ENCODE measurements at regions not wholly inside any gene's neighbourhood (a gene's known extent, or its start where the extent isn't known, plus 50 kb on each side); places are given as distances from the start of the nearest gene placed in this dataset.
A peak's percentile ranks its signal among the peaks of the same experiment; 100 is the strongest.
"Not testable (repeated sequence)": the region's sequence is repeated elsewhere in the genome, so short reads cannot be mapped to it uniquely, and the experiment has no call there.

DNA sequence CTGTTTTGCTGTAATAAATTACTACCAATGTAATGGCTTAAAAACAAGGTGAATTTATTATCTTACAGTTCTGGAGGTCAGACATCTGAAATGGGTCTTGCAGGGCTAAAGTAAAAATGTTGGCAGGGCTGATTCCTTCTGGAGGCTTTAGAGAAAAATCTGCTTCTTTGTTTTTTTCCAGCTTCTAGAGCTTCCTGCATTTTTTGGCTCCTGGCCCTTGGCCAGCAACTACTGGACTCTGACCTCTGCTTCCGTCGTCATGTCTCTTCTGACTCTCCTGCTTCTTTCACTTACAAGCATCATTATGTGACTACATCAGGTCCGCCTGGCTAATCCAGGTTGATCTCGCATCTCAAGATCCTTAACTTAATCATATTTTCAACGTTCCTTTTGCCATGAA lies 350.9 kb downstream of the S1PR1 start:
- H3K4me3 ChIP-seq: no peak overlapping the region
- H3K36me3 ChIP-seq: no peaks in the 10 kb centered on the region
- no peaks in the 10 kb centered on the region for H3K27me3 ChIP-seq
- peak; percentile 58 for DNase-seq (ENCODE audit: low spot score)
- H3K27ac ChIP-seq: no peak overlapping the region
- TF ChIP-seq CTCF (IDR thresholded peaks at IDR 0.05): no peak
- H3K9me3 ChIP-seq: no peaks in the 10 kb centered on the region
- H3K4me1 ChIP-seq: no peaks in the 10 kb centered on the region

DNA sequence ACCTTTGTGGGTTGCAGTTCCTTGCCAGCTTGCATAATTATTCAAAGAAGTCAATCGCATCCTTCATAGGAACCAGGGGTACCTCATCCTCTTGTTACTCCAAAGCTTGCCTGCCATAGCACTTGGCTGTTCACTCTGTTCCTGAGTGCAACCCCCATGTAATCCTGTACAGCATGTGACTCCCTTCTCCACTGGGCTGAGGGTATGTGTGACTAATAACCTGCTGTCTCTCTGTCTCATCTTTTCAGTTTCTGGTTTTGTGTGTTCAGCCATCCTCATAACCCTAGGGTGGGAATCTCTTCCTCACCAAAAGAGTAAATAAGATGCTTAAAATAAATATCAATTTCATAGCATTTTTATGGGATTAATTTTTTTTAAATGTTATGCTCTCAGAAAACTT lies 351.9 kb downstream of the S1PR1 start:
- Histone ChIP-seq H3K27me3 (no peaks in the 10 kb centered on the region), H3K27ac (no peak overlapping the region), H3K9me3 (no peaks in the 10 kb centered on the region), H3K4me3 (no peak overlapping the region), H3K36me3 (no peaks in the 10 kb centered on the region), H3K4me1 (no peaks in the 10 kb centered on the region)
- DNase-seq (ENCODE audit: low spot score): no peak
- no peak for TF ChIP-seq CTCF (IDR thresholded peaks at IDR 0.05)

DNA sequence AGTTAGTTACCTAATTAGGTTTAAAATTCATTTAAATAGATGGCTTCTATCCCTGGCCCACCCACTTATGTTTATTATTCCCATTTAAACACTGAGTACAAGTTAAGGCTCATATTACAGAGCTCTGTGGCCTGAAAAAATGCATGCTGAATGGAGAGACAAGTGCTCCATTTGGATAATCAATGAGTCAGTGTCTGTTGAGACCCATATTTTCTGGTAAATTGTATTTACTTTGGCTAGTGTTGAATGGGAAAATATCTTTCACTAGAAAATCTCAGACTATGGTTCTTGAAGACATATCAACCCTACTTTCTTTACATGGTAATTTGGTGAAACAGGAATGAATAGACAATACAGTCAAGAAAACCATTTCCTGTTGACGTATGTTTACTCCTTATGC lies 356.0 kb downstream of the S1PR1 start:
- no peak for DNase-seq (ENCODE audit: low spot score)
- no peak for TF ChIP-seq CTCF (IDR thresholded peaks at IDR 0.05)

DNA sequence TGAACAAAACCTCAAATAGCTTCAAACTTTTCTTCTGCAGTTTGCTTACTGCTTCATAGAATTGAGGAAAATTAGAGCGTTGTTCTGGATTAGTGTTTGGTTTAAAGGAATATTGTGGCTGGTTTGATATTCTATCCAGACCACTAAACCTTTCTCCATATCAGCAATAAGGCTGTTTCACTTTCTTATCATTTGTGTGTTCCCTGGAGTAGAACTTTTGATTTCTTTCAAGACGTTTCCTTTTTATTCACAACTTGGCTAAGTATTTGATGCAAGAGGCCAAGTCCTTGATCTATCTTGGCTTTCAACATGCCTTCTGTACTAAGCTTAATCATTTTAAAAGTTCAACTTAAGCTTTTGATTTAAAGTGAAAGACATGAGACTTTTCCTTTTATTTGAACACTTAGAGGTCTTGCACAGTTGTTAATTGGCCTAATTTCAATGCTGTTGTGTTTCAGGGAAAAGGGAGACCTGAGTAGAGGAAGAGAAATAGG lies 359.1 kb downstream of the S1PR1 start:
- H3K4me1 ChIP-seq: no peaks in the 10 kb centered on the region
- no peak overlapping the region for H3K4me3 ChIP-seq
- no peak for DNase-seq (ENCODE audit: low spot score)
- no peaks in the 10 kb centered on the region for H3K9me3 ChIP-seq
- no peak for TF ChIP-seq CTCF (IDR thresholded peaks at IDR 0.05)
- no peak overlapping the region for H3K27ac ChIP-seq
- H3K36me3 ChIP-seq: no peaks in the 10 kb centered on the region
- no peaks in the 10 kb centered on the region for H3K27me3 ChIP-seq

More for the DNA sequence above, 356.0 kb downstream of the S1PR1 start:
- Histone ChIP-seq H3K9me3 (no peaks in the 10 kb centered on the region), H3K4me3 (no peak overlapping the region), H3K4me1 (no peaks in the 10 kb centered on the region), H3K36me3 (no peaks in the 10 kb centered on the region), H3K27me3 (no peaks in the 10 kb centered on the region), H3K27ac (no peak overlapping the region)

- not testable (repeated sequence) for H3K36me3 ChIP-seq; H3K27me3 ChIP-seq; H3K4me1 ChIP-seq; DNase-seq (ENCODE audit: low spot score); H3K4me3 ChIP-seq; H3K27ac ChIP-seq; H3K9me3 ChIP-seq
Measured at GRCh38 chr1:101600615-101601014, 363.8 kb downstream of the S1PR1 start.

- TF ChIP-seq CTCF (IDR thresholded peaks at IDR 0.05): no peak
Measured at GRCh38 chr1:101603726-101604125, 366.9 kb downstream of the S1PR1 start.

More at GRCh38 chr1:101603726-101604125, 366.9 kb downstream of the S1PR1 start:
- Histone ChIP-seq H3K27me3 (no peaks in the 10 kb centered on the region), H3K4me1 (no peaks in the 10 kb centered on the region), H3K27ac (no peak overlapping the region), H3K36me3 (no peaks in the 10 kb centered on the region), H3K9me3 (no peaks in the 10 kb centered on the region), H3K4me3 (no peak overlapping the region)
- no peak for DNase-seq (ENCODE audit: low spot score)
